GM18867 (cell line): ENCODE measurements at regions not wholly inside any gene's neighbourhood (a gene's known extent, or its start where the extent isn't known, plus 50 kb on each side); places are given as distances from the start of the nearest gene placed in this dataset.
A peak's percentile ranks its signal among the peaks of the same experiment; 100 is the strongest.

Experiments used
- ATAC-seq: cut with Tn5 transposase; IDR thresholded peaks from one replicate; pipeline ENCODE4 v1.9.1; 2021; ENCODE audit warnings: mild to moderate bottlenecking, moderate library complexity; ENCODE audit not compliant: unreplicated experiment

- no peak for ATAC-seq
Measured at GRCh38 chr4:128604204-128604603, 205.3 kb upstream of the JADE1 start.

- ATAC-seq: no peak
Measured at GRCh38 chr4:128603081-128603480, 206.4 kb upstream of the JADE1 start.

GRCh38 chr4:128601991-128602695, 207.4 kb upstream of the JADE1 start:
- ATAC-seq: no peak

GRCh38 chr4:128600996-128601871, 208.3 kb upstream of the JADE1 start:
- no peak for ATAC-seq

- no peak for ATAC-seq
Measured at GRCh38 chr4:128600410-128600809, 209.1 kb upstream of the JADE1 start.

GRCh38 chr4:128597500-128597899, 212.0 kb upstream of the JADE1 start:
- ATAC-seq: no peak

GRCh38 chr4:128596853-128597252, 212.6 kb upstream of the JADE1 start:
- no peak for ATAC-seq

GRCh38 chr4:128596115-128596514, 213.4 kb upstream of the JADE1 start:
- no peak for ATAC-seq

- no peak for ATAC-seq
Measured at GRCh38 chr4:128591482-128591881, 218.0 kb upstream of the JADE1 start.

GRCh38 chr4:128590773-128591172, 218.7 kb upstream of the JADE1 start:
- no peak for ATAC-seq

- no peak for ATAC-seq
Measured at GRCh38 chr4:128590034-128590740, 219.3 kb upstream of the JADE1 start.

GRCh38 chr4:128589384-128589965, 220.0 kb upstream of the JADE1 start:
- no peak for ATAC-seq

GRCh38 chr4:128587382-128587781, 222.1 kb upstream of the JADE1 start:
- ATAC-seq: no peak

- no peak for ATAC-seq
Measured at GRCh38 chr4:128583753-128584712, 225.5 kb upstream of the JADE1 start.

- ATAC-seq: no peak
Measured at GRCh38 chr4:128582427-128582870, 227.1 kb upstream of the JADE1 start.

- ATAC-seq: no peak
Measured at GRCh38 chr4:128579154-128579853, 230.2 kb upstream of the JADE1 start.

GRCh38 chr4:128574706-128575105, 234.8 kb upstream of the JADE1 start:
- peak; percentile 97 for ATAC-seq

GRCh38 chr4:128573781-128574508, 235.6 kb upstream of the JADE1 start:
- ATAC-seq: no peak

- ATAC-seq: no peak
Measured at GRCh38 chr4:128572778-128573241, 236.7 kb upstream of the JADE1 start.
